NCI-H1048 (cell line): ENCODE measurements at regions not wholly inside any gene's neighbourhood (a gene's known extent, or its start where the extent isn't known, plus 50 kb on each side); places are given as distances from the start of the nearest gene placed in this dataset.
"Not testable (repeated sequence)": the region's sequence is repeated elsewhere in the genome, so short reads cannot be mapped to it uniquely, and the experiment has no call there.

Source experiments
- DNase-seq: peaks from one replicate; lab custom pipeline; 2025; lab: John Stamatoyannopoulos, UW

DNA sequence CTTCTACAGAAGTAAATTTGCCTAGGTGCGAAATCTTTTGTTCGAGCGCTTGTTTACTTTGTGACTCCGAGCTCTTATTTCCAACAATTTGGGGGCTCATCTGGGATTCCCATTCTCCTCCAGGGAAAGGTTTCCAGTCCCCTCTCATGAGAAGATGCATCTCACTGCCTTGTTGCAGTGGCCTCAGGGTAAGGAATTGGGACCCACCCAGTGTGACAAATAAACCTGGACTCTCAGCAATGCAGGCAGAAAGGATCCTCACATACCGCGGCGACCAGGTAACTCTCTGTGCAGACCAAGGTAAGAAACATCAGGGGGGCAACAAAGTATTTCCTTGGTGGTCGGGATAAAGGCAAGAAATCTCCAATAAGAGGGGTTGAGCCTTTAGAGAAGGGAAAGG, 1169.3 kb downstream of the DSC3 start:
- no peak for DNase-seq

DNA sequence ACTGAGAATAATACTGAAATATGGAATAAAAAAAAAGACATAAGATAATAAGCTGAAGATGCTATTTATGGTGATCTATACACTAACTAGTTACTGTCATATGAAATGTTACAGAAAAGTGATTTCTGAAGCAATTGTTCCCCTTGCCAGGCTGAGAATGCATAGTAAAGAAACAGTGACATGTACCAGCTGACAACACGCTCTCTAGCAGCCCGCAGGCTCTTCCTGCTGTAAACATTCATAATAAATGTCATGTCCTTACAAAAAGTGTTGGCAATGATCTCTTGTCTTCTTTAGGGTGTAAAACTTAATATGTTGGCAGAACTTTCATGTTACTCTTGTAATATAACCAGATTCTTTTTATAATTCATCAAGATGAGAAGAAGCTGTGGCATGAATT, 1171.3 kb downstream of the DSC3 start:
- DNase-seq = no peak

DNA sequence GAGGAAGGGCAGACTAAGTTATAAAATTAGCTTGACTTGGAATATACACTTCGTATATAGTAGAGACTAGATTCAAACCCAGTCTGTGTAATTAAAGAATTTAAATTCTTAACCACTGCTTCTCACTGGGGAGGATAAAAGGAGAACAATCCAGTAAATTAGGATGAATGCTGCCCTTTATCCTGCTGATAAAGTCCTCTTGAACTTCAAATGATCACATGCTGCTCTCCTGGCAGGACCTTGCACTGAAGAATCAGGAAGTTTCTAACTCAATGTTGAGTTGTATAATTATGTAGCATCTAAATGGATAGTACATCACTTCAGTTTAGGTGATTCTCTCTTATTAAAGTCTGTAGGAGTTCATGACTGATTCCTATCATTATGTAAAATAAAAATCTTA, 1179.7 kb downstream of the DSC3 start:
- no peak for DNase-seq

DNA sequence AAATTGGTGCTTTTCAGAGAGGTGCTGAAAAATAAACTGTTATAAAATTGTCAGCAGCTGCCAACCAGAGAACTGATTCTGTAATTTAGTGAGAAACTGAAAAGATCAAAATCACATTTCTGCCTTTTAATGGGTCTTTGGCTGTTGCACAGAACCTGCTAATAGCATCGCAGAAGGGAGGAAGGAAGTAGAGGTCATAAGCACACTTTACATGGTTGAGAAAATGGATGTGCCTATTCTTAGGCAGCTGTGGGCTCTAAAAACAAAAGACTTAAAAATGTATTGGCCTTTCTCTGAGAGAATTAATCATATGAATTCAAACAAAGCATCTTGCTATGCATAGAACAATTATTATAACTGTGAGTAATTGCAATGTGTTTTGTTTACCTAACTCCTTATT, 1186.9 kb downstream of the DSC3 start:
- no peak for DNase-seq

- DNase-seq = no peak
These were observed 1189.4 kb downstream of the DSC3 start for GRCh38 chr18:29853126-29853525.

GRCh38 chr18:29849144-29849543, 1193.4 kb downstream of the DSC3 start:
- DNase-seq = no peak

DNA sequence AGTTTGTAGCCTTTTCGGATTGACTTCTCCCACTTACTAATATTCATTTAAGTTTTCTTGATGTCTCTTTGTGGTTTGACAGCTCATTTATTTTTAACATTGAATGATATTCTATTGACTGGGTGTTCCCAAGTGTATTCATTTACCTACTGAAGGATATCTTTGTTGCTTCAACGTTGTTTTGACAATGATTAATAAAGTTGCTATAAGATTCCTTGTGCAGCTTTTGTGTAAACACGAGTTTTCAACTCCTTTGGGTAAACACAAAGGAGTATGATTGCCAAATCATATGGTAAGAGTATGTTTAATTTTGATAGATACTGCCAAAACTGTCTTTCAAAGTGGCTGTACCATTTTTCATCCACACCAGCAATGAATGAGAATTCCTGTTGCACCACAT, 1200.9 kb downstream of the DSC3 start:
- no peak for DNase-seq

DNA sequence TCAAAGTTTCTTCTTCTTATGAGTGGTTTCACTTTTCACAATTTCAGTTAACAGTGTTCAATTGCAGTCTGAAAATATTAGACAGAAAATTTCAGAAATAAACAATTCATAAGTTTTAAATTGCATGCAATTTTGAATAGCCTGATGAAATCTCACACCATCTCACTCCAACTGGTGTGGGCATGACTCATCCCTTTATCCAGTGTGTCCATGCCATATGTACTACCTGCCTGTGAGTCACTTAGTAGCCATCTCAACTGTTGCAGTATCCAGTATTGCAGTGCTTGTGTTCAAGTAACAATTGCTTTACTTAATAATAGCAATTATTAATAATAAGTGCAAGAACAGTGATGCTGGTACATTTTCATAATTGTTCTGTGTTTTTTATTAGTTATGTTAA, 1202.5 kb downstream of the DSC3 start:
- DNase-seq = no peak

DNA sequence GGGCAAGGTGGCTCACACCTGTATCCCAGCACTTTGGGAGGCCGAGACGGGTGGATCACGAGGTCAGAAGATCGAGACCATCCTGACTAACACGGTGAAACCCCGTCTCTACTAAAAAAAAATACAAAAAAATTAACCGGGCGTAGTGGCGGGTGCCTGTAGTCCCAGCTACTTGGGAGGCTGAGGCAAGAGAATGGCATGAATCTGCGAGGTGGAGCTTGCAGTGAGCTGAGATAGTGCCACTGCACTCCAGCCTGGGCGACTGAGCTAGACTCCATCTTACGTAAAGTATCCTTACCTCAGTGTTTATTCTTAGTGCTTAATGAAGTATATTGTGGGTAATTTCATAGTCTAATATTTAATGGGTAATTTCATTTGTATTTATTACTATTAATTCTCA, 1203.6 kb downstream of the DSC3 start:
- not testable (repeated sequence) for DNase-seq

DNA sequence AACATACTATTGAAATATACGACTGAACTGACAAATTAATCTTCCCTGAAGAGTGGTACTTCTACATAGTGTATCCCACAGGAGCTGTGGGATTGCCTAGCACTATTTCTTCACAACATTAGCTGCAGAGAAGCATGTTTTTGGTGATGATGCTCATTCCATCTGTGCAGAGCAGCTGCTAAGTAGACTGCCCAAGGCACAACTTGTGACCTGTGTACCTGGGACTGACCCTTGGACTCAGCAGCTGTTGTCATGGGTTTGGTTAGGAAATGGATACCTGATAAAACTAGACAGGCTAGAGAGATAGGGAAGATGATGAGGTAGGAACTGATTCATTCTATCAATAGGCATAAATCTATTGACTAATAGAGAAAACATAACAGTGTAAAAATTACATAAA, 1204.0 kb downstream of the DSC3 start:
- DNase-seq = no peak

- DNase-seq = no peak
These were observed 1218.9 kb downstream of the DSC3 start for GRCh38 chr18:29823671-29824070.

DNA sequence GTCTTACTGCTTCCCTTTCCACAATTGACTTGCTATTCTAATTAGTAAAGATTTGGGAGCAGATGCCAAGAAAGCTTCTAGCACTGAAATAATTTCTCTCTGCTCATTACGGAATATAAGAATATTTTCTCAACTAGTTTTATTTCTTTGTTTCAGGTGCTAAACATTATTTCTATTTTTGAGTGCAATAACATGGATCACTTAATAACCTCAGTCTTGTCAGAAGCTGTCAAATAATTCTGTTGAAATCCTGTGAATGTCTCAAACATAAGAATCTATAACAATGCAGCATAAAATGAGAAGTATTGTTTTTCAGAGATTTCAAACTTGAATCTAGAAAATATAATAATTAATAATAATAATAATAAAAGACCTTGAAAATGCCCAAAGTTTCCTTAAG, 1221.0 kb downstream of the DSC3 start:
- DNase-seq = no peak

- no peak for DNase-seq
These were observed 1231.0 kb downstream of the DSC3 start for GRCh38 chr18:29811519-29811918.

GRCh38 chr18:29780816-29781215, 1261.7 kb downstream of the DSC3 start:
- no peak for DNase-seq

GRCh38 chr18:29779096-29779495, 1263.4 kb downstream of the DSC3 start:
- DNase-seq = no peak

DNA sequence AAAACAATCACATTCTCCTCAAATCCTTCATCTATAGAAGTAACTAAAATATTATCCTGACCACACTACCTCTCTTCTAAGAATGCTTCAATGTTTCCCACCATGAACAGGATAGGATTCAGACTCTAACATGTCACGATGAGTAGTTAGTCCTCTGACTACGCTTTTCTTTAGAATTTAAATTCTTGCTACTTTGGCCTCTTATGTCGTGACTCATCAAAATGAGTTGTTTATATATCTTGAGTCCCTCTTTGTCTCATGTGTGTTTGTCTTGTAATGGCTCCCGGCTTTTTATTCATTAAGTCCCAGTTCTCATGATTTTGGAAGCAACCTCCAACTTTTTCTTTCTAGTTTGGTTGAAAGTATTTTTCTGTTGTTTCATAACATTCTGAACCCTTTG, 1289.2 kb downstream of the DSC3 start:
- no peak for DNase-seq

GRCh38 chr18:29749704-29750103, 1292.8 kb downstream of the DSC3 start:
- DNase-seq = no peak

DNA sequence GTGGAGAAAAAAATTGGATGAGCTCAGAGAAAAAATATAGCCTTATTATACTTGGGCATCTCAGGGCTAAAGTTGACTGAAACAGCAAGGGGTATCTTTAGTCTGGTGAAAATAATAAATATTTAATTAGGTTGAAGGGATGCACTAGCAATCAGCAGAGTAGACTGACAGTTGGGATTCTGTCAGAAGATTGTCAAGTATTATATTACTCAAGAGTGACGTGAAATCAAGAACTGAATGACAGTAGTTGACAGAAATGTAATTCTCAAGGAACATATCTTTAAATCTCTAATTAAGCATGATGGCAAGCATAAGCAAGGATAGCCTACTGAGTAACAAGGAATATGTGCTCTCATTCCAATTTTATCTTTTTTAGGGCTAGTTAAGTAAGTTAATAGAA, 1301.1 kb downstream of the DSC3 start:
- no peak for DNase-seq

DNA sequence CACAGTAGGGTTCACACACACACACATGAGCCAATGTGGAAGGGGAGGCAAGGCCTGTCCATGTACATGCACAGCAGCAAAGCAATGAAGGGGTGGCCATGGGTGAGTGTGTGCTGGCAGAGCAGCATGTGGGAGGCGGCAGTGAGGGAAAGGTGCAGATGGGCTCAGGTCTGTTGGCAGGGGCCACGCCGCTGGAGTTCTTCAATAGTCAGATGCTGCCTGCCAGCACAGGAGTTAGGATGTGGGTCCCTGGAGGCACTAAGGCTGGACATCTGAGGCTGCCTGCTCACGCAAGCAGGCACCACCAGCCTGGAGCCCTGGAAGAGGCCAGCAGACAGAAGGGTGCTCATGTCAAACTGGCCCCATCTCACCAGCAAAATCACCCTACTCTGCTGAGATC, 1304.9 kb downstream of the DSC3 start:
- no peak for DNase-seq

- no peak for DNase-seq
These were observed 1305.4 kb downstream of the DSC3 start for GRCh38 chr18:29737190-29737589.

GRCh38 chr18:29730073-29730472, 1312.5 kb downstream of the DSC3 start:
- no peak for DNase-seq

DNA sequence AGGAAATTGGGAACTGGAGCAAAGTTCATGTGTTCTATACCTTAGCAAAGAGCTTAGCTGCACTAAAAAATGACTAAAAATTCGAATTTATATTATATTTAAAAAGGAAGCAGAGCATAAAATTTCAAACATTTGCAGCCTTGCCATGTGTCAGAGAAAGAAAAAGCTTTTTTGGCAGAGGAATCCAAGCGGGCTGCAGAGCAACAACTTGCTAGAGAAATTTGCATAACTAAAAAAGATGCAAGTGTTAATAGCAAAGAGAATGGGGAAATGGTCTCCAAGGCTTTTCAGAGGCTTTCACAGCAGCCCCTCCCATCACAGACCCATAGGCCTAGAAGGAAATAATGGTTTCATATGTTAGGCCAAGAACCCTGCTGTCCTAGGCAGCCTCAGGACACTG, 1315.9 kb downstream of the DSC3 start:
- DNase-seq = no peak

- not testable (repeated sequence) for DNase-seq
These were observed 1319.1 kb downstream of the DSC3 start for GRCh38 chr18:29723486-29723885.

- DNase-seq = not testable (repeated sequence)
These were observed 1326.6 kb downstream of the DSC3 start for GRCh38 chr18:29715960-29716359.

DNA sequence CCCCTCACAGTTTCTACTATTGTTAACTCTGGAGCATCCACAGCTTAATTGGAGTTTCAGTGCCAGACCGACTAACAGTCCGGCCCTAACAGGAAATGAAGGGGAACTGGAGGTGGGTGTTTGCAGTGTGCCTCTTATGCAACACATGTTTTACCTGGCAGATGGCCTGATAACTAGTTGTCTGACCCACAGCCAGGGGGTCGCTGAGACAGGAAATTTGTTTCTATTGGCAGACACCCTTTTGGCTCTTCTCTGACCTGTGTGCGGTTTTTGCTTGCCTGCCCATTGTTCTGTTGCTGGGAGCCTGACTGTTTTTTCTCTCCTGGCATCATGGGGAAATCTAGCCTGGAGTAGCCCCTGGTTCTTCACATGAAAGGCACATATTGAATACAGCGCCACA, 1329.8 kb downstream of the DSC3 start:
- DNase-seq = no peak
